Erythroblast (primary cell): ENCODE measurements at regions not wholly inside any gene's neighbourhood (a gene's known extent, or its start where the extent isn't known, plus 50 kb on each side); places are given as distances from the start of the nearest gene placed in this dataset.
"Not testable (repeated sequence)": the region's sequence is repeated elsewhere in the genome, so short reads cannot be mapped to it uniquely, and the experiment has no call there.

Experiments used
- DNase-seq, 2 experiments: peaks; one replicate each; lab custom pipeline; 2025; lab: John Stamatoyannopoulos, UW
- GATA1 ChIP-seq: IDR thresholded peaks from 2 replicates; pipeline ENCODE4 v1.6.1; 2011; ENCODE audit warnings: low read depth, mild to moderate bottlenecking, control low read depth, low read length, moderate library complexity
- POLR2A ChIP-seq: IDR thresholded peaks from 2 replicates; pipeline ENCODE4 v1.6.1; 2011; ENCODE audit warnings: mild to moderate bottlenecking, low read length

DNA sequence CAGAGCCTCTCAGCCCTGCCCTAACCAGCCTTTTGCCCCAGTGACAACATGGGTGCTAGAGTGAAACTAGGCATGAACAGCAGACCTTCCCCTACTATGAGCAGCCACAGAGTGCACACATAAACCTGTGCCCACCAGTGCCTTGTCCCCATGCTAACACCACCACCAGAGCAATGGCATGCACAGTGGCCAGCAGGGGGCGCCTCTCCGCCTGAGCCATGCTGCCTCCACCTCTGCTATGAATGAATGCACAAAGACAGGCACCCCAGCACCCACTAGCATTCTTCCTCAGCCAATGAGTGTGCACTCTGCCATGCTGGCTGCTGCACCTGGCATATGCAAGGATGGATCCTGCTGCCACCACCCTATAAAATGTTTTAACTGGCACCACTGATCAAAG is 286.9 kb upstream of the FGF16 start:
- TF ChIP-seq POLR2A (no peak), GATA1 (no peak)
- peak; percentile 2 to 29 for DNase-seq

DNA sequence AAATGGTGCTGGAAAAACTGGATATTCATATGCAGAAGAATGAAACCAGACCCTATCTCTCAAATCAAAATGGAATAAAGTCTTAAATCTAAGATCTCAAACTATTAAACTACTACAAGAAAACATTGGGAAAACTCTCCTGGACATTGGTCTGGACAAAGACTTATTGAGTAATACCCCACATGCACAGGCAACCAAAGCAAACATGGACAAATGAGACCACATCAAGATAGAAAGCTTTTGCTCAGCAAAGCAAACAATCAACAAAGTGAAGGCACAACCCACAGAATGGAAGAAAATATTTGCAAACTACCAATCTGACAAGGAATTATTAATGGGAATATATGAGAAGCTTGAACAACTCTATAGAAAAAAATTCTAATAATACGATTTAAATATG is 284.4 kb upstream of the FGF16 start:
- no peak for TF ChIP-seq GATA1
- no peak for TF ChIP-seq POLR2A
- DNase-seq: no peak

DNA sequence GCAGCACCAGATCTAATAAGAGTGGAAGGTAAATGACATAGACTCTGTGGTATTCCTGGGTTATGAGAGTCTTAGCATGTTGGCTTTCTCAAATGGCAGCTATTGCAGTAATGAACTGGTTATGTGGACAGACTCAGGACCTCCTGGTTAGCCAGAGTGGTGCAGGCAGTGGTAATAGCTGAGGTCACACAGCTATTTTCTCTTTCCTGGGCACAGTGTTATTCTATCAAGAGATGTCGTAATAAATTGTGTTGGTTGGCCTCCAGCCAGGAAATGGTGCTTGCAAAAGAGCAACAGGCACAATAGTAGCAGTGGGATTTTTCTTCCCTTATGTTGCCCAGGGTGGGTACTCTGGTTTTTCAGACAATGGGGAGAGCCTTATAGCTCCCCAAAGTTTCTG is 279.2 kb upstream of the FGF16 start:
- DNase-seq: no peak
- TF ChIP-seq POLR2A (no peak), GATA1 (no peak)

DNA sequence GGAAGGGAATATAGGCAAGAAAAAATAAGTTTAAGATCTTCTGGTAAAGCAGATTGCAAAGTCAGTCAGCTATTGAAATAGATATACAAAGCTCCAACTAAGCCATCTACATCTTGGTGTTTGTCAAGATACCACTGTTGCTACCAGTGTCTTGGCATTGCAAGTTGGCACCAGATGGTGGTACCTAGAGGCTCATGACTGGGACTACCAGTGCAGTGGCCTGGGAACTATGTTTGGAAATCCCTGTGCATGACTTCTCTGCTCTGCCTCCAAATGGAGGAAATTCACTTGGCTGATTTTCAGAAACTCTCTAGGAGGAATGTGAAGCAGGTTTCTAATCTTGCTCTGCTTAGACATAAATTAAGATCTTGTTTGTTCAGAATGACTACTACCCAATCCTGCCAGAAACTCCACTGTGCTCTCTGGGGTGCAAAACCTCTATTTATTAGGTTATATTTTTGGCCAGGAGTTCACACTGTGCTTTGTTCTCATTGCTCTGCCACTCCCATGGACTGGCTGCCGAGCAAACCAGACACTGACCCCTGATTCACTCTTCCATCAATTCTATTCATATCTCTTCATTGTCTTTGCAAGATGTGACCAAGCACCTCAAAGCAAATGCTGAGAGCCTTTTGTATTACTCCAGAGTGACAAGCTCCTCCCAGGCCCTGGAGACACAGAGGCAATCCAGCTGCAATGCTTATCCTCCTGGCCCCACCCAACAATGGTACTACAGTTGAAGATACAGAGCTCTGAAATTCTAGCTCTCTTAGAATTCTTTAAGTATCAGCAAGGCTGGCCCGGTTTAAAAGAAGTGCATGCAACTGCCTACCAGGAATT is 272.3 kb upstream of the FGF16 start:
- TF ChIP-seq POLR2A (no peak), GATA1 (no peak)
- DNase-seq: no peak

DNA sequence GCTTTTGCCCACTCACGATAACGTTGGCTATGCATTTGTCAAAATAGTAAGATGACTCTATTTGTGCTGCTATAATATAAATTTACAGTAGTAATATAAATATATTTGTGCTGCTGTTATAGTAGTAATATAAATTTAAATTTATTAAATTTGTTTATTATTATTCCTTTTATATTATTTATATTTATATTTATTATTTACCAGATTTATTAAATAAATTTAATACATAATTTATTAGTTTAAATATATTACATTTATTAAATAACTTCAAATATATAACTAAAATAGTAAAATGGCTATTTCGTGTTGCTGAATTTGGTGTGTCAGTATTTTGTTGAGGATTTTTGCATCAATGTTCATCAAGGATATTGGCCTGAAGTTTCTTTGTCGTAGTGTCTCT is 246.5 kb upstream of the FGF16 start:
- no peak for TF ChIP-seq POLR2A
- DNase-seq: no peak

DNA sequence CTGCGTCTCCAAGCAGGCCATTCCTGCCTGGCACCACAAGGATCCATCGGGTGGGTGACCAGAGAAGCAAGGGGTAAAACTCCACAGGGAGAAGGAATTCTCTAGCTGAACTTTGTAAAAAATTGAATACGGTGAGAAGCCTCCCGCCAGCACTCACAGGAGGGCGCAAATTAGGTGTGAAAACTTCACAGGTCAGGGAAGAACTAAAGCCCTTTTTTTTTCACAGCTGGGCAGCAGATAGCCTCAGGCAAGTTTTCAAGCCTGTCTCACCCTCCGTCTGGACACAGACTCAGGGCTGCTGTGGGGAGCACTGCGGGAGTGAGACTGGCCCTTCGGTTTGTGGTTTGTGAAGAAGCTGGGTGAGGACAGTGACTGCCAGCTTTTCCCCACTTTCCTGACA is 224.1 kb upstream of the FGF16 start:
- TF ChIP-seq GATA1 (no peak), POLR2A (no peak)

DNA sequence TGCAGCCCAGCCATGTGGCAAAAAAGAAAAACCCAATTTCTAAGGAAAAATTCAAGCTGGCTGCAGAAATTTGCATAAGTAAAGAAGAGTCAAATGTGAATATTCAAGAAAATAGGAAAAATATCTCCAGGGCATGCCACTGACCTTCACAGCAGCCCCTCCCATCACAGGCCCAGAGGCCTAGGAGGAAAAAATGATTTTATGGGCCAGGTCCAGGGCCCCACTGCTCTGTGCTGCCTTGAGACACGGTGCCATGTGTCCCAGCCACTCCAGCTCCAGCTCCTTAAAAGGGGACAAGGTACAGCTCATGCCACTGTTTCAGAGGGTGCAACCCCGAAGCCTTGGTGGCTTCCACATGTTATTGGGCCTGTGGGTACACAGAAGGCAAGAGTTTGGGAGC is 182.7 kb upstream of the FGF16 start:
- no peak for TF ChIP-seq POLR2A
- TF ChIP-seq GATA1: no peak
- DNase-seq: no peak

More for the DNA sequence above, 224.1 kb upstream of the FGF16 start:
- DNase-seq: no peak

DNA sequence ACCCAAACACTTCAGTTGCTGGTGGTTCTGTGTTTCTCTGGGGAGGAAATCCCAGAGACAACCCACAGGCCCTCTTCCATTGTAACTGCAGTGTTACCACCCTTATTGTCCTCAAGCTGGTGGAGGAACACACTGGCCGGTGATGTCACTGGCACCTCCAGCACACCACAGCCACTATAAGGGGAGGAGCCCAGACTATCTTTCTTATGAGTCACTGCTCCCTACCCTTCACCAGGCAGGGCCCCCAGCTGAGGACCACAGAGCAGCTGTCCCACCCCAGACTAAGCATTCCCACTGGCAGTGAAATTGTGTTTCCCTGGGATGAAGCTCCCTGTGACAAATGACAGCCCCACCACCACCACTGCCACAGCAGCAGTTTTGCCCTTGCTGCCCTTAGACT is 171.8 kb upstream of the FGF16 start:
- no peak for TF ChIP-seq POLR2A
- TF ChIP-seq GATA1: no peak
- no peak for DNase-seq

GRCh38 chrX:77276742-77277141 is 170.4 kb upstream of the FGF16 start:
- DNase-seq: no peak
- no peak for TF ChIP-seq GATA1
- no peak for TF ChIP-seq POLR2A

- DNase-seq: no peak
- TF ChIP-seq POLR2A: no peak
- no peak for TF ChIP-seq GATA1
These were observed 169.3 kb upstream of the FGF16 start for GRCh38 chrX:77277911-77278310.

GRCh38 chrX:77279373-77279772 is 167.8 kb upstream of the FGF16 start:
- not testable (repeated sequence) for DNase-seq

DNA sequence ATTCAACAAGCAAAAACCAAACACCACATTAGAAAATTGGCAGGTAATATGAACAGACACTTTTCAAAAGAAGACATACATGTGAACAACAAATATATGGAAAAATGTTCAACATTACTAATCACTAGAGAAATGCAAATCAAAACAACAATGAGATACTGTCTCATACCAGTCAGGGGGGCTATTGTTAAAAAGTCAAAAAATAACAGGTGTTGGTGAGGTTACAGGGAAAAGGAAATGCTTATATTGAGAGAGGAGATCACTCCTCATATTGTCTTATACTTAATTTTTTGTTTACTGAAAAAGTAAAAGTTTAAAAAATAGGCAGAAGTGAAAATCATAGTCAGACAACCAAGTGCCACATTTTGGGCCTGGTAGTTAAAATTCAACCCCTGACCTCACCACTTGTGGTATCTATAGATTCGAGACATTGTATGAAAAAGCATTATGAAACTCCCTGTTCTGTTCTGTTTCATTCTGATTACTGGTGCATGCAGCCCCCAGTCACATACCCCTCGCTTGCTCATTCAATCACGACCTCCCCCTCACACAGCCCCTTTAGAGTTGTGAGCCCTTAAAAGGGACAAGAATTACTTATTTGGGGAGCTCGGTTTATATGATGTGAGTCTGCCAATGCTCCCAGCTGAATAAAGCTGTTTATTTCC is 153.7 kb upstream of the FGF16 start:
- no peak for TF ChIP-seq GATA1
- no peak for TF ChIP-seq POLR2A

GRCh38 chrX:77298296-77298695 is 148.9 kb upstream of the FGF16 start:
- no peak for DNase-seq
- no peak for TF ChIP-seq GATA1
- TF ChIP-seq POLR2A: no peak

More for the DNA sequence above, 153.7 kb upstream of the FGF16 start:
- no peak for DNase-seq

- no peak for DNase-seq
- TF ChIP-seq GATA1: no peak
These were observed 148.4 kb upstream of the FGF16 start for GRCh38 chrX:77298790-77299189.

DNA sequence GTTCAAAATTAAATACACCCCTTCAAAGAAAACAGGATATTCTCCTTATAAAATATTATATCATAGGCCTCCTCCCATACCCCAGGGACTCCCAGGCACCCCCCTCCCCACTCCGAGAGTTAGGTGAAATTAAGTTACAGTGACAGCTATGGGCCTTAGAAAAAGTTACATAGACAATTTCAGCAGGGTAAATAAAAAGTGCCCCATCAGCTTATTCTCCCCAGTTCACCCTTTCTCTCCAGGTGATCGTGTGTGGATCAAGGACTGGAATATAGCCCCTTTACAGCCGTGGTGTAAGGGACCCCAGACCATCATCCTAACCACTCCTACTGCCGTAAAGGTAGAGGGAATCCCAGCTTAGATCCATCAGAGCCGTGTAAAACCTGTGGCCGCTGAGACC is 147.6 kb upstream of the FGF16 start:
- TF ChIP-seq GATA1: no peak
- no peak for TF ChIP-seq POLR2A
- DNase-seq: no peak
